CD4-positive, alpha-beta T cell treated with Interleukin-4 for 1 hour (primary cell): ENCODE measurements at regions not wholly inside any gene's neighbourhood (a gene's known extent, or its start where the extent isn't known, plus 50 kb on each side); places are given as distances from the start of the nearest gene placed in this dataset.

ENCODE experiments used
- DNase-seq, 2 donors: peaks; one replicate each; pipeline ENCODE4 v3.0.0-alpha.2; 2020 to 2022

DNA sequence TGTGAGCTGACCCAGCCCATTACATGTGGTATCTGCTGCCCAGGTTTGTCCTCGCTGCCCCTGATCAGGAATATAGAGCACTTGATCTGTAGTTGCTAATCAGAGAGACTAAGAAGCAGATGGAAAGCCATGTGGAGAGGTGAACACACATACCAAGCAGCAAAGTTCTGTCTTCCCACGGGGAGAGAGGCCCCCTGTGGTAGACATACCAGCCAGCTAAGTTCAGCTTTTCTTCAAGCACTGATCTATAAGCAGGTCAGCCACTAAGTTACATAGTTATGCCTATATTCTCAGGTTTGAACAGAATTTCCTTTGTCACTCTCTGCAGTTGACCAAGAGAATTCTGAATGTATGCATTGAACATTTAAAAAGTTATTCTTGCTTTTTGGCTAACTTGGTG, 76.4 kb downstream of the DDX3Y start:
- DNase-seq = no peak

DNA sequence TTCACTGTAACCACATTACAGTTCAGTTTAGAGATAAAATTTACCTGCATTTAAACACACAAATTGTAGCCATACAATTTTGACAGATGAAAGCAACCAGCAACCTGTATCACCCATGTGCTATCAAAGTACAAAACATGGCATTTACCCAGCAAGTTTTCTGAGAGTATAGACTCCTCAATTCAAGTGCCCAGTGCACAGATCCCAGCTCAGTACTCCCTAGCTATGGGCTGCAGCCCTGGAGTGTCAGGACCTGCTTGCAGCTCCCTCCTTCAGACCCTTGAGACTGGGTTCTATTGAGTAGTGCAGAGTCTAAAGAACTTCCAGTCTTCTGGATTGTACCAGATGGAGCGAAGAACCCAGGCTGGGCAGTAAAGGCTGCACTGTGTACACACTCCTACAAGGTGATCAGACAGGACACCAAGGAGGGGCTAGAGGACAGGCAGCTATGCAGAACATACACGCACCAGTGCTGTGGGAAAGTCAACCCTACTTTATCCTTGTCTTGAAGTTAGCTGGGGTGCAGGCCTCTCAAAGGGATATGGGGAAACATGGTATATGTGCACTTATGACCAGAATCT, 77.7 kb downstream of the DDX3Y start:
- DNase-seq = no peak

- DNase-seq = no peak
These were observed 80.1 kb downstream of the DDX3Y start for GRCh38 chrY:12984637-12985344.

DNA sequence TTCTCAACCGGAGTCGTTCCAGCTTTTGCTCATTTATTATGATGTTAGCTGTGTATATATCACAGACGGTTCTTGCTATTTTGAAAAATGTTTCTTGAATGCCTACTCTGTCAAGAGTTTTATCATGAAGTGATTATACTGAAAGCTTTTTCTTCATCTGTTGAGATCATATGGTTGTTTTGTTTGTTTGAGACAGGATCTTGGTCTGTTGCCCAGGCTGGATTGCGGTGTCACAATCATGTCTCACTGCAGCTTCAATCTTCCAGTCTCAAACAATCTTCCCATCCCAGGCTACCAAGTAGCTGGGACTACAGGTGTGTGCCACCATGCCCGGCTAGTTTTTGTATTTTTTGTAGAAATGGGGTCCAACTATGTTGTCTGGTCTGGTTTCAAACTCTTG, 112.8 kb downstream of the DDX3Y start:
- no peak for DNase-seq

GRCh38 chrY:13019486-13019885, 114.8 kb downstream of the DDX3Y start:
- DNase-seq = no peak

DNA sequence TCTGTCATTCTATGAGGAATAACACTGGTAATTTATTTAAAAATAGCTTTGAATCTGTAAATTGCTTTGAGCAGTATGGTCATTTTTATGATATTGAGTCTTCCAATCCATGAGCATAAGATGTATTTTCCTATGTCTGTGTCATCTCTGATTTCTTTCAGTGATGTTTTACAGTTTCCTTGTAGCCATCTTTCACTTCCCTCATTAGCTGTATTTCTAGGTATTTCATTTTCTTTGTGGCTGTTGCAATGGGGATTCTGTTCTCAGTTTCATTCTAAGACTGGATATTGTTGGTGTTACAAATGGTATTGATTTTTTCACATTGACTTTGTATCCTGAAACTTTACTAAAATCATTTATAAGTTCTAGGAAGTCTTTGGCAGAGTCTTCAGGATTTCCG, 116.2 kb downstream of the DDX3Y start:
- no peak for DNase-seq

DNA sequence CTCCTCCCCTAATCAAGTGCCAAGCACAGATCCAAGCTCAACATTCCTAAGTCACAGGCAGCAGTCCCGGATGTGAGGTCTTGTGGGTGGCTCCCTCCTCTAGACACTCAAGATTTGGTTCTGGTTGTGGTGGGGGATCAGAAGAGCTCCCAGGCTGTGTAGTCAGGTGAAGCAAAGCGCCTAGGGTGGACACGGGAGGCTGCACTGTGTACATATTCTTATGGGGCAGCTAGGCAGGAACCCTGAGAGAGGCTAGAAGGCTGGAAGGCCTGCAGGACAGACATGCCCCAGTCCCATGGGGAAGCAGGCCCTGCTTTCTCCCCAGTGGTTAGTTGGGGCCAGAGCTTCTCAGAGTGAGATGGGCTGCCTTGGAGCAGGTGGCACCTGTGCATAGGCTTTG, 118.9 kb downstream of the DDX3Y start:
- no peak for DNase-seq

- no peak for DNase-seq
These were observed 119.8 kb downstream of the DDX3Y start for GRCh38 chrY:13024447-13024846.

DNA sequence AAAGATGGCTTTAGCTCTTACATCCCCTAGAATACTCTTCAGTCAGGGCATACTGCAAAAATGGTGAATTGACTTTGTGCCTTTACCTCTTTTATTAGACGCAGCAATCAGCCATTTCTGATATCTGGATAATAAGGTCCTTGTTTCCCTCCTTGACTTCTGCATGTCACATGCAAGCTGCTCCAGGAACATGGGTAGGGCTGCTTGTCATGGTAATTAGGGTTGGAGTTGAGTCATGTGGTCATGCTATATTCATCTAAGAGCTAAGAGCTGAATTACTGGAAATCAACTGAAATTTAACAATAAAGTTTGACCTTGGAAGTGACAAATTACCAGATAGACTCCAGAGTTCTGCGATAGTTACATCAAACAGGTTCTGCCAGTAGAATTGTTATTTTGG, 122.2 kb downstream of the DDX3Y start:
- DNase-seq = no peak

DNA sequence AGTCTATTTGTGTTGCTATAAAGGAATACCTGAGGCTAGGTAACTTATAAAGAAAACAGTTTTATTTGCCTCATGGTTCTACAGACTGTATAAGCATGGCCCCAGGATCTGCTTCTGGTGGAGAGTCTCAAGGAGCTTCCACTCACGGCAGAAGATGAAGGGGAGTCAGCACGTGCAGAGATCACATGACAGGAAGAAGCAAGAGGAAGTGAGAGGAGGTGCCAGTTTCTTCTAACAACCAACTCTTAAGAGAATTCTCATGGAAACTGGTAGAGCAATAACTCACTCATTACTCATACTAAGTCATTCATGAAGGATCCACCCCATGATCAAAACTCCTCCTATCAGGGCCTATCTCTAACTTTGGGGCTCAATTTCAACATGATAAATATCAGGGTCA, 135.6 kb downstream of the DDX3Y start:
- DNase-seq = no peak

- no peak for DNase-seq
These were observed 148.8 kb downstream of the DDX3Y start for GRCh38 chrY:13053501-13053900.

DNA sequence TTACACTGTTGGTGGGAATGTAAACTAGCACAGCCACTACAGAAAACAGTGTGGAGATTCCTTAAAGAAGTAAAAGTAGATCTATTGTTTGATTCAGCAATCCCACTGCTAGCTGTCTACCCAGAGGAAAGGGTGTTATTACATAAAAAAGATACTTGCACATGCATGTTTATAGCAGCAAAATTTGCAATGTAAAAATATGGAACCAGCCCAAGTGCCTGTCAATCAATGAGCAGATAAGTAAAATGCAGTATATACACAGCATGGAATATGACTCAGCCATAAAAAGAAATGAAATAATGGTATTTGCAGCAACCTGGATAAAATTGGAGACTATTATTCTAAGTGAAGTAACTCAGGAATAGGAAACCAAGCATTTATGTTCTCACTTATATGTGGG, 161.7 kb downstream of the DDX3Y start:
- no peak for DNase-seq

DNA sequence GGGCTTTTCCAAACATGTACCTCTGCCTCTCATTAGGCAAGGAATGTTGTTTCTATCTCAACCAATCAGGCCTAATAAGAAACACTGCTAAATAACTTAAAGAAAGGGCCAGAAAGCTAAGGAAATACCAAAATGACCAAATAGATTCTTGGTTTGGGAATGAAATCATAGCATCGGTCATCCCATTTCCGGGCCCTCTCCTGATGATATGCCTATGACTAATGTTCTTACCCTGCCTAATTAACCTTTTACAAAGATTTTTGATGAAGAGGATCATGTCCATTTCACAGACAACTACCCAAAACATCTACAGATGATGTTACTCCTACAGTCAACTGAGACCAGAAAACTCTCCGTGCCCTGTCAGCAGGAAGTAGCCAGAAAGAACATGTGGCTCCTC, 164.0 kb downstream of the DDX3Y start:
- DNase-seq = no peak

DNA sequence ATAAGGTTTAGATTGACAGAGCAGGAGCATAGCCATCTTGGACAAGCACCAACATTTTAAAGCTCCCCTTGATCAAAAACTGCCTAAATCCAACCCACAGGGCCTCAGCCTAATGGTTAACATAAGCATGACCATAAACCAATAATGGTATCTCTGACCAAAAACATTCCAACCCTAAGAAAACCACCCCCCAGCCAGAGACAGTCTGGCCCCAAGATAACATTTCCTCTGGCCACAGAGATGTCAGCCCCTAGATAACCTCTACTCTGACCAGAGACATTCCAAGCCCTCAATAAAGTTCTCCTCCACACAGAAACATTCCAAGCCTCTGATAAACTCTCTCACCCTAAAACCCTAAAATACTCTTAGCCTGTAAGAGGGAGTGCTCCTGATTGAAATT, 164.4 kb downstream of the DDX3Y start:
- DNase-seq = no peak

- peak in 1 of 2 donors; percentile 1 for DNase-seq
These were observed 178.1 kb downstream of the DDX3Y start for GRCh38 chrY:13082748-13083147.

DNA sequence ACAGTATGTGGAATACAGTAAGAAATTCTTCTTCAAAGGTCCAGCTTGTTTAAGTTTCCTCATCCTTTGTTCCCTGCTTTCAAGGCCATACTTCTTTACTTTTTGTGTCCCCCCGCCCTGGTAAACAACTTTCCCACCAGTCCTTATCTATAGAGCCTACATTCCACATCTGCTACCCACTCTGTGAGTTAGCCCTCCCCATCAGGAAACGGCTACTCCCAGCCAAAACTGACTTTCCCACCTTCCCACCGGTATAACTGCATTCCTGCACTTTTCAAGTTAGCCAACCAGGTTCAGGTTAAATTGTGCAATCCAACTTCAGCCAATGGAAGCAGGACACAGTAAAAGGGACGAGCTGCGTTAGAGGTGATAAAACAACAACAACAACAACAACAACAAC, 186.9 kb downstream of the DDX3Y start:
- no peak for DNase-seq

GRCh38 chrY:13092986-13093385, 188.3 kb downstream of the DDX3Y start:
- DNase-seq = no peak

- DNase-seq = no peak
These were observed 188.8 kb downstream of the DDX3Y start for GRCh38 chrY:13093461-13093860.

GRCh38 chrY:13094411-13094810, 189.7 kb downstream of the DDX3Y start:
- peak in 1 of 2 donors; percentile 9 for DNase-seq

- DNase-seq = no peak
These were observed 190.4 kb downstream of the DDX3Y start for GRCh38 chrY:13094904-13095600.

DNA sequence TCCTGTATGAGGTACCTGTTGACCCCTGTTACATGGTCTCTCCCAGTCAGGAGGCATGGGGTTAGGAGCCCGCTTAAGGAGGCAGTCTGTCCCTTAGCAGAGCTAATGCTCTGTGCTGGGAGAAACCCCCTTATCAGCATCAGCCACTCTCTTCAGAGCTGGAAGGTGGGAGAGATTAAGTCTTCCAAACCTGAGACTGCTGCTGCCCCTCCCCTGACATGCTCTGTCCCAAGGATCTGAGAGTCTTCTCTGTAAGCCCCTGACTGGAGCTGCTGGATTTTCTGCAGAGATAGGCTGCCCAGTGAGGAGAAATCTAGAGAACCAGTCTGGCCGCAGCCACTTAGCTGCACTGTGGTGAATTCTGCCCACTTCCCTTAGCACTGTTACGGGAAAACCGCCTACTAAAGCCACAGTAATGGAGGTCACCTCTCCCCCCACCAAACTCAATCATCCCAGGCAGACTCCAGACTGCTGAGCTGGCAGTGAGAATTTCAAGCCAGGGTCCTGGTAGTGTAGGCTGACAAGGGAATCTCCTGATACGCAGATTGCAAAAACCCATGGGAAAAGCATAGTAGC, 222.3 kb downstream of the DDX3Y start:
- DNase-seq = no peak

- DNase-seq = no peak
These were observed 222.8 kb downstream of the DDX3Y start for GRCh38 chrY:13127476-13127875.

DNA sequence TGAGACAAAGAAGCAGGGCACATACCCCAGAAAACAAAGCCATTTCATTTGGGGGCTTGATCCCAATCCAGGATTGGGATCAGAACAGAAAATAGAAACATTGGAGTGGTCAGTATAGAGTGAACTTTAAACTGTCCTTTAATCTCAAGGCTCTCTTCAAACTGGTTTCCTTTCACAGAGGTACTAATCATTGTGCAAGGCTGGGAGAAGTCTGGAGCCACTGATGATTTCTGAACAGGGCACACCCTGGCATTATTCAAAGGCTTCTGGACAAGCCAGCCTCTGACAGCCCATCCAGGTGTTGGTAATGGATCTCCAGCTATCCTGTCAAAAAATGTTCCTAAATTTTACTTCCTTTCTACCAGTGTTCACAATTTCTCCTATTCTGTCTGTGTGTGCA, 244.5 kb downstream of the DDX3Y start:
- no peak for DNase-seq

GRCh38 chrY:13167698-13168097, 263.0 kb downstream of the DDX3Y start:
- no peak for DNase-seq
